Heart left ventricle (tissue), 16 donors: ENCODE measurements at regions not wholly inside any gene's neighbourhood (a gene's known extent, or its start where the extent isn't known, plus 50 kb on each side); places are given as distances from the start of the nearest gene placed in this dataset.

Source experiments
- ATAC-seq, 4 donors: fragments of 200-7000 bp; cut with Tn5 transposase; one replicate each; pipeline ENCODE4 v1.9.1; 2020 to 2022; ENCODE audit warnings: moderate library complexity in 4 of 4, mild to moderate bottlenecking in 3 of 4, moderate number of reproducible peaks in 1 of 4
- DNase-seq, 5 donors: peaks; one replicate each; pipeline ENCODE4 v3.0.0-alpha.2; 2020
- H3K27ac ChIP-seq, 12 donors: fragments of 200-600 bp; sonication (generic) in 4 of 12; one replicate each; pipeline versions ENCODE4 v1.5.0 to v1.8.0; 2016 to 2022; ENCODE audit warnings: mild to moderate bottlenecking in 2 of 12
- H3K27me3 ChIP-seq, 9 donors: fragments of 200-600 bp; sonication (generic) in 2 of 9; one replicate each; pipeline versions ENCODE4 v1.5.1 to v1.8.0; 2016 to 2022; ENCODE audit warnings: mild to moderate bottlenecking in 3 of 9
- H3K36me3 ChIP-seq, 9 donors: fragments of 200-600 bp; sonication (generic) in 2 of 9; one replicate each; pipeline versions ENCODE4 v1.5.0 to v1.8.0; 2018 to 2022; ENCODE audit warnings: mild to moderate bottlenecking in 2 of 9
- H3K4me1 ChIP-seq, 12 donors: fragments of 200-600 bp; sonication (generic) in 4 of 12; one replicate each; pipeline versions ENCODE4 v1.5.0 to v1.8.0; 2016 to 2022; ENCODE audit warnings: mild to moderate bottlenecking in 3 of 12
- H3K4me3 ChIP-seq, 12 donors: fragments of 200-600 bp; sonication (generic) in 4 of 12; one replicate each; pipeline versions ENCODE4 v1.5.0 to v1.8.0; 2017 to 2022; ENCODE audit warnings: mild to moderate bottlenecking in 9 of 12, moderate library complexity in 4 of 12
- H3K9me3 ChIP-seq, 12 donors: fragments of 200-600 bp; sonication (generic) in 4 of 12; one replicate each; pipeline versions ENCODE4 v1.5.0 to v1.8.0; 2016 to 2022; ENCODE audit warnings: mild to moderate bottlenecking in 1 of 12
- POLR2A ChIP-seq, 2 donors: fragments of 450-650 bp; IDR thresholded peaks; one replicate each; pipeline ENCODE4 v1.6.1; 2017; ENCODE audit warnings: antibody characterized with exemption in 2 of 2, mild to moderate bottlenecking in 2 of 2, moderate library complexity in 2 of 2
- WGBS, 4 donors: extraction: QIAGEN DNeasy Blood & Tissue Kit in 2 of 4; methylation state at CpG; one replicate each; pipeline versions ENCODE4 v1.1.5 to v1.1.7; 2013 to 2018; 5-methylcytosine and 5-hydroxymethylcytosine counted together
- intact Hi-C, 10 donors: fragments of 100-400 bp; cut with DNase I; formaldehyde crosslinking; loops; one replicate each; pipeline versions ENCODE4 v1.11.1 to v1.14.2; 2022
- TF ChIP-seq, protein P1 (sequence below), 12 donors: fragments of 200-600 bp; sonication (generic) in 4 of 12; IDR thresholded peaks; one replicate each; pipeline versions ENCODE4 v1.5.0 to v1.8.0; 2018 to 2022; ENCODE audit warnings: antibody characterized with exemption in 12 of 12, mild to moderate bottlenecking in 5 of 12
- donor health status: ischemic (EF 13 %, LVEDD 7.1; RV severe dilation, severe dysfunction).
- donor health status: healthy with polysubstance abuse.
- donor health status: DM: no; HTN: yes; CAD: no.
- donor health status: DM: no; HTN: no; CAD: no.
- donor health status: ischemic (EF 25% LVEDD 6.9; RV normal size, moderate dysfunction).
- donor health status: ischemic (EF 25% LVEDD 5.7; RV mildly dilated, moderate dysfunction).
- donor health status: healthy.
- donor health status: DM: yes; HTN: yes; CAD: no.
- donor health status: ischemic (EF 35%, LVEDD 5.7; RV mildly dilated, moderate dysfunction).
- donor health status: nonischemic (EF 11% LVEDD 7.7; RV severe dilation, severe dysfunction).
- donor health status: DM: yes; HTN: yes; CAD: no.
- donor health status: PGD.
- donor health status: ischemic (EF 29% LVEDD 5.4; RV normal size, mild dysfunction).
- donor health status: nonischemic (EF 23%, LVEDD 6.1; RV moderate dilation, normal function).

DNA sequence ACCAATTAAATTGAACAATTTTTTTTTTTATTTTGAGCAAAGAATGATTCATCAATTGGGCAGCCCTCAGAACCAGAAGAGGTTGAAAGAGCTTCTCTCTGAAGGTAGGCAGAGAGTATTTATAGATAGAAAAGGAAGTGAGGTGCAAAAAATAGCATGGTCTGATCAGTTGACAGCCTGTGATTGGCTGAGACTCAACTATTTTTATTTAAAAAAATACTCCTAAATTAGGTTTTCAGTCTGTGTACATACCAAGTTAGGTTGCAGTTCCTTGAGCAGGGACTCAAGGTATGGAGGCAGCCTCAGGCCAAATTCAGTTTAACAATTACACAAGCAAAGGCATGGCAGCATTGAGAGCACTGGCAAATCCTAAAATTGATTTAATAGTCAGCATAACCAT lies 1074.7 kb downstream of the SORCS1 start:
- no peak for DNase-seq
- Histone ChIP-seq H3K27me3 (no peaks in the 10 kb centered on the region), H3K27ac (no peak overlapping the region), H3K36me3 (no peaks in the 10 kb centered on the region), H3K4me3 (no peak overlapping the region), H3K4me1 (no peaks in the 10 kb centered on the region), H3K9me3 (no peaks in the 10 kb centered on the region)
- intact Hi-C loops, result no loop called here
- ATAC-seq, result no peak
- TF ChIP-seq, protein P1, sequence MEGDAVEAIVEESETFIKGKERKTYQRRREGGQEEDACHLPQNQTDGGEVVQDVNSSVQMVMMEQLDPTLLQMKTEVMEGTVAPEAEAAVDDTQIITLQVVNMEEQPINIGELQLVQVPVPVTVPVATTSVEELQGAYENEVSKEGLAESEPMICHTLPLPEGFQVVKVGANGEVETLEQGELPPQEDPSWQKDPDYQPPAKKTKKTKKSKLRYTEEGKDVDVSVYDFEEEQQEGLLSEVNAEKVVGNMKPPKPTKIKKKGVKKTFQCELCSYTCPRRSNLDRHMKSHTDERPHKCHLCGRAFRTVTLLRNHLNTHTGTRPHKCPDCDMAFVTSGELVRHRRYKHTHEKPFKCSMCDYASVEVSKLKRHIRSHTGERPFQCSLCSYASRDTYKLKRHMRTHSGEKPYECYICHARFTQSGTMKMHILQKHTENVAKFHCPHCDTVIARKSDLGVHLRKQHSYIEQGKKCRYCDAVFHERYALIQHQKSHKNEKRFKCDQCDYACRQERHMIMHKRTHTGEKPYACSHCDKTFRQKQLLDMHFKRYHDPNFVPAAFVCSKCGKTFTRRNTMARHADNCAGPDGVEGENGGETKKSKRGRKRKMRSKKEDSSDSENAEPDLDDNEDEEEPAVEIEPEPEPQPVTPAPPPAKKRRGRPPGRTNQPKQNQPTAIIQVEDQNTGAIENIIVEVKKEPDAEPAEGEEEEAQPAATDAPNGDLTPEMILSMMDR (IDR thresholded peaks at IDR 0.05), result no peak
- no peak for TF ChIP-seq POLR2A (IDR thresholded peaks at IDR 0.05)

DNA sequence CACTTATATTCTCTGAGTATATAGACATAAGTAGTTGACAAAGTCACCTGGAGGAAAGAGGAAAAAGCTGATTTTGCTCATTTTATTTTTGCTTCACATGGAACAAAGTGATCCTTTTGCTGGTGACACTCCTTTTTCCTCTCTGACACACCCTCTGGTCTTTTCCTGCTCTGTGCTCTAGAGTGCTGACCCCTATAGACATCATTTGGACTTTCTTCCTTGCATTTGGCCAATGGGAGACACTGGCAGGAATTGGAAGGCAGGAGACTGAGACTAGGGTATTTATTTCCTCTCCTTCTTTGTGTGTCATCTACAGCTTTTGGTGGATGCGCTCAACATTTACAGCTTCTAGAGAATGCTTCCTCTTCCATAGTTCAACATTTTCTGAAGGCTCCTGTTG lies 1078.1 kb downstream of the SORCS1 start:
- no peak overlapping the region for H3K4me3 ChIP-seq
- H3K4me1 ChIP-seq, result no peaks in the 10 kb centered on the region
- no peak for DNase-seq
- TF ChIP-seq, protein P1 (IDR thresholded peaks at IDR 0.05), result no peak
- no peak for TF ChIP-seq POLR2A (IDR thresholded peaks at IDR 0.05)
- intact Hi-C loops, result no loop called here
- H3K27ac ChIP-seq, result no peak overlapping the region
- H3K36me3 ChIP-seq, result no peaks in the 10 kb centered on the region
- 92 to 94% (median 92%) methylated on average over 1 of the region's 1 CpG for WGBS, 4 donors
- ATAC-seq, result no peak
- H3K27me3 ChIP-seq, result no peaks in the 10 kb centered on the region
- no peaks in the 10 kb centered on the region for H3K9me3 ChIP-seq

DNA sequence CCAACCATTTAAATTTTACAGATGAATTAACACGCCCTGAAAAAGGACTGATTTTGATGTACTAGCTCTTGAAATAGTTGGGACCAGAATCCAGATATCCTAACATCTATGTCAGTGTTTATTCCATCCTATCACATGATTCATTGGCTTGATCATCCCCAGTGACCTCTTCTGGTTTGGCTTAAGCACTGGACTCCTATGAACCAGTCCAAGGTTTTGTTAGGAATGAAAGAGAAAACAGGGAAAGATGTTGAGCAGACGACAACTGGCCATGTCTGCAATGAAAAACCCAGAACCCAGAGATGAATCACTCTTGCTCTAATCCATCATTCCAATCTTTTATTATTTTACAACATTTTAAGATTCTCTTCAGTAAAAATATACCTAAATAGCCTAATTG lies 1080.9 kb downstream of the SORCS1 start:
- peak in 1 of 4 donors; percentile 20 for ATAC-seq

DNA sequence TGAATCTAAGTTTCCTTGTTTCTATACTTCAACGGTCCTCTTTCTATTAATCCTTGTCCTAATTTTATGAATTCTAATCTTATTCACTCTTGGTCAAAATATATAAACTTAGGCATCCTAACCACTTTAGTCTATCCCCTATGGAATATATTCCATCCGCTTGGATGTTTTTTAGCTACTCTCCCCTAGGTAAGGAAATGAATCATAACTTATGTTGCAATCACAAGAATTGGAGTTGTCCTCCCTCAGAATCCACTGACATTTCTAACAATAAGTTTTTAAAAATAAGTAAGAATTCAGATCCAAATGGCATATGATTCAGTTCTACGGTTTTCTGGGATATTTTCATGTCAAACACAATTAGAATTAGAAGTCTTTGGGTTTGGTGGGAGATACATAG lies 1081.6 kb downstream of the SORCS1 start:
- 68 to 81% (median 74%) methylated on average over 3 of the region's 3 CpGs for WGBS, 4 donors
- H3K36me3 ChIP-seq, result no peaks in the 10 kb centered on the region
- no peaks in the 10 kb centered on the region for H3K4me1 ChIP-seq
- H3K9me3 ChIP-seq, result no peaks in the 10 kb centered on the region
- no peak for ATAC-seq
- no peak overlapping the region for H3K4me3 ChIP-seq
- no peak overlapping the region for H3K27ac ChIP-seq
- intact Hi-C loops, result no loop called here
- TF ChIP-seq POLR2A (IDR thresholded peaks at IDR 0.05), result no peak
- TF ChIP-seq, protein P1 (IDR thresholded peaks at IDR 0.05), result no peak
- H3K27me3 ChIP-seq, result no peaks in the 10 kb centered on the region
- no peak for DNase-seq

More for the DNA sequence above, 1080.9 kb downstream of the SORCS1 start:
- DNase-seq, result no peak
- Histone ChIP-seq H3K36me3 (no peaks in the 10 kb centered on the region), H3K27ac (no peak overlapping the region), H3K4me1 (no peaks in the 10 kb centered on the region), H3K4me3 (no peak overlapping the region), H3K27me3 (no peaks in the 10 kb centered on the region), H3K9me3 (no peaks in the 10 kb centered on the region)
- TF ChIP-seq, protein P1 (IDR thresholded peaks at IDR 0.05), result no peak
- no peak for TF ChIP-seq POLR2A (IDR thresholded peaks at IDR 0.05)
- intact Hi-C loops, result no loop called here
- 71 to 76% (median 74%) methylated on average over 2 of the region's 2 CpGs for WGBS, 4 donors
